Neural progenitor cell (in vitro differentiated cells): ENCODE measurements at regions not wholly inside any gene's neighbourhood (a gene's known extent, or its start where the extent isn't known, plus 50 kb on each side); places are given as distances from the start of the nearest gene placed in this dataset.

Source experiments
- CTCF ChIP-seq: fragments of 200-600 bp; sonication (generic); IDR thresholded peaks from 2 replicates; pipeline ENCODE4 v1.5.1; 2017; ENCODE audit warnings: antibody characterized with exemption, mild to moderate bottlenecking
- EZH2 ChIP-seq: fragments of 200-600 bp; sonication (generic); IDR thresholded peaks from 2 replicates; pipeline ENCODE4 v1.6.1; 2017; ENCODE audit warnings: antibody characterized with exemption, mild to moderate bottlenecking, moderate library complexity

GRCh38 chr7:68244389-68244788, 1247.8 kb downstream of the TYW1 start:
- no peak for TF ChIP-seq EZH2
- TF ChIP-seq CTCF, result no peak
